NCI-H69 (cell line): ENCODE measurements at regions not wholly inside any gene's neighbourhood (a gene's known extent, or its start where the extent isn't known, plus 50 kb on each side); places are given as distances from the start of the nearest gene placed in this dataset.
"Not testable (repeated sequence)": the region's sequence is repeated elsewhere in the genome, so short reads cannot be mapped to it uniquely, and the experiment has no call there.

Source experiments
- DNase-seq: peaks from one replicate; lab custom pipeline; 2025; lab: John Stamatoyannopoulos, UW

GRCh38 chr18:43341014-43341413 is 63.7 kb upstream of the SYT4 start:
- no peak for DNase-seq

GRCh38 chr18:43350176-43350575 is 72.9 kb upstream of the SYT4 start:
- DNase-seq, result peak; percentile 23

GRCh38 chr18:43364535-43364934 is 87.2 kb upstream of the SYT4 start:
- DNase-seq, result no peak

- DNase-seq, result no peak
Observed at GRCh38 chr18:43367895-43368294, 90.6 kb upstream of the SYT4 start.

GRCh38 chr18:43369311-43369710 is 92.0 kb upstream of the SYT4 start:
- not testable (repeated sequence) for DNase-seq

GRCh38 chr18:43372773-43373172 is 95.5 kb upstream of the SYT4 start:
- DNase-seq, result no peak

- DNase-seq, result peak; percentile 34
Observed at GRCh38 chr18:43380104-43380672, 102.9 kb upstream of the SYT4 start.

- DNase-seq, result peak; percentile 77
Observed at GRCh38 chr18:43382641-43383403, 105.5 kb upstream of the SYT4 start.

- DNase-seq, result peak; percentile 42
Observed at GRCh38 chr18:43389163-43389562, 111.9 kb upstream of the SYT4 start.

GRCh38 chr18:43392168-43392567 is 114.9 kb upstream of the SYT4 start:
- no peak for DNase-seq

GRCh38 chr18:43393174-43393573 is 115.9 kb upstream of the SYT4 start:
- peak; percentile 35 for DNase-seq

- DNase-seq, result peak; percentile 76
Observed at GRCh38 chr18:43396266-43396665, 119.0 kb upstream of the SYT4 start.

- DNase-seq, result no peak
Observed at GRCh38 chr18:43398601-43399000, 121.3 kb upstream of the SYT4 start.

GRCh38 chr18:43405097-43405496 is 127.8 kb upstream of the SYT4 start:
- DNase-seq, result peak; percentile 69

- peak; percentile 22 for DNase-seq
Observed at GRCh38 chr18:43414006-43414405, 136.7 kb upstream of the SYT4 start.

GRCh38 chr18:43420091-43420490 is 142.8 kb upstream of the SYT4 start:
- DNase-seq, result no peak

GRCh38 chr18:43420950-43421349 is 143.7 kb upstream of the SYT4 start:
- DNase-seq, result peak; percentile 70

- DNase-seq, result peak; percentile 90
Observed at GRCh38 chr18:43422518-43422917, 145.2 kb upstream of the SYT4 start.

- no peak for DNase-seq
Observed at GRCh38 chr18:43435851-43436250, 158.6 kb upstream of the SYT4 start.

- no peak for DNase-seq
Observed at GRCh38 chr18:43442131-43442530, 164.8 kb upstream of the SYT4 start.

- peak; percentile 63 for DNase-seq
Observed at GRCh38 chr18:43442571-43442970, 165.3 kb upstream of the SYT4 start.

- no peak for DNase-seq
Observed at GRCh38 chr18:43465483-43465882, 188.2 kb upstream of the SYT4 start.

- no peak for DNase-seq
Observed at GRCh38 chr18:43471873-43472272, 194.6 kb upstream of the SYT4 start.

- DNase-seq, result no peak
Observed at GRCh38 chr18:43481069-43481468, 203.8 kb upstream of the SYT4 start.
